Adrenal gland (tissue), 9 donors: ENCODE measurements at regions not wholly inside any gene's neighbourhood (a gene's known extent, or its start where the extent isn't known, plus 50 kb on each side); places are given as distances from the start of the nearest gene placed in this dataset.

Experiments used
- DNase-seq, 7 donors: peaks; one replicate each; pipeline ENCODE4 v3.0.0-alpha.2; 2019 to 2020
- H3K27ac ChIP-seq, 5 donors: fragments of 200-600 bp; sonication (generic) in 4 of 5; 1 replicate in 3 of 5; 2 replicates in 2 of 5; pipeline versions ENCODE4 v1.5.1 to v1.8.0; 2016 to 2020; ENCODE audit warnings: mild to moderate bottlenecking in 1 of 5
- H3K27me3 ChIP-seq: fragments of 200-600 bp; 2 replicates; pipeline ENCODE4 v1.8.0; 2021
- H3K36me3 ChIP-seq, 2 donors: fragments of 200-600 bp; replicated peaks in 1 of 2; 1 replicate in 1 of 2; 2 replicates in 1 of 2; pipeline versions ENCODE4 v1.5.1 to v1.8.0; 2018 to 2022
- H3K4me1 ChIP-seq, 2 donors: fragments of 200-600 bp; replicated peaks in 1 of 2; 1 replicate in 1 of 2; 2 replicates in 1 of 2; pipeline versions ENCODE4 v1.5.1 to v1.8.0; 2018 to 2021
- H3K4me3 ChIP-seq, 4 donors: fragments of 200-600 bp; sonication (generic) in 3 of 4; one replicate each; pipeline ENCODE4 v1.5.1; 2016 to 2018
- H3K9me3 ChIP-seq, 3 donors: fragments of 200-600 bp; sonication (generic) in 1 of 3; replicated peaks in 1 of 3; 1 replicate in 2 of 3; 2 replicates in 1 of 3; pipeline versions ENCODE4 v1.5.1 to v1.8.0; 2016 to 2021
- POLR2A ChIP-seq, 2 donors: fragments of 450-650 bp; IDR thresholded peaks; one replicate each; pipeline ENCODE4 v1.6.1; 2017; ENCODE audit warnings: antibody characterized with exemption in 2 of 2, mild to moderate bottlenecking in 2 of 2, moderate library complexity in 1 of 2
- WGBS, 4 donors: extraction: QIAGEN DNeasy Blood & Tissue Kit in 2 of 4; methylation state at CpG; one replicate each; pipeline versions ENCODE4 v1.1.5 to v1.1.7; 2013 to 2017; 5-methylcytosine and 5-hydroxymethylcytosine counted together
- intact Hi-C, 2 donors: fragments of 100-400 bp; cut with DNase I; formaldehyde crosslinking; loops; one replicate each; pipeline versions ENCODE4 v1.14.1 to v1.15.0; 2022 to 2023
- TF ChIP-seq, protein P1 (sequence below), 6 experiments: fragments of 450-650 bp in 4 of 6; fragments of 200-600 bp in 2 of 6; sonication (generic) in 1 of 6; IDR thresholded peaks; 1 replicate in 5 of 6; 2 replicates in 1 of 6; pipeline versions ENCODE4 v1.5.1 to v1.8.0; 2016 to 2021; ENCODE audit warnings: antibody characterized with exemption in 6 of 6, mild to moderate bottlenecking in 2 of 6, moderate library complexity in 1 of 6
- donor health status: healthy with polysubstance abuse.
- donor health status: Bipolar disorder and iron deficiency.
- donor health status: DM: yes; HTN: yes; CAD: no.
- donor health status: DM: no; HTN: no; CAD: no.
- donor health status: DM: no; HTN: no; CAD: no.

GRCh38 chr14:29493849-29494248 is 433.8 kb downstream of the PRKD1 start:
- H3K9me3 ChIP-seq: no peaks in the 10 kb centered on the region
- WGBS, 4 donors: 56 to 63% (median 57%) methylated on average over 4 of the region's 4 CpGs
- DNase-seq: no peak
- H3K4me3 ChIP-seq: no peak overlapping the region
- H3K27ac ChIP-seq: no peak overlapping the region
- TF ChIP-seq, protein P1, sequence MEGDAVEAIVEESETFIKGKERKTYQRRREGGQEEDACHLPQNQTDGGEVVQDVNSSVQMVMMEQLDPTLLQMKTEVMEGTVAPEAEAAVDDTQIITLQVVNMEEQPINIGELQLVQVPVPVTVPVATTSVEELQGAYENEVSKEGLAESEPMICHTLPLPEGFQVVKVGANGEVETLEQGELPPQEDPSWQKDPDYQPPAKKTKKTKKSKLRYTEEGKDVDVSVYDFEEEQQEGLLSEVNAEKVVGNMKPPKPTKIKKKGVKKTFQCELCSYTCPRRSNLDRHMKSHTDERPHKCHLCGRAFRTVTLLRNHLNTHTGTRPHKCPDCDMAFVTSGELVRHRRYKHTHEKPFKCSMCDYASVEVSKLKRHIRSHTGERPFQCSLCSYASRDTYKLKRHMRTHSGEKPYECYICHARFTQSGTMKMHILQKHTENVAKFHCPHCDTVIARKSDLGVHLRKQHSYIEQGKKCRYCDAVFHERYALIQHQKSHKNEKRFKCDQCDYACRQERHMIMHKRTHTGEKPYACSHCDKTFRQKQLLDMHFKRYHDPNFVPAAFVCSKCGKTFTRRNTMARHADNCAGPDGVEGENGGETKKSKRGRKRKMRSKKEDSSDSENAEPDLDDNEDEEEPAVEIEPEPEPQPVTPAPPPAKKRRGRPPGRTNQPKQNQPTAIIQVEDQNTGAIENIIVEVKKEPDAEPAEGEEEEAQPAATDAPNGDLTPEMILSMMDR (IDR thresholded peaks at IDR 0.05): no peak
- no peak for TF ChIP-seq POLR2A (IDR thresholded peaks at IDR 0.05)
- no peaks in the 10 kb centered on the region for H3K4me1 ChIP-seq
- intact Hi-C loops: no loop called here
- no peaks in the 10 kb centered on the region for H3K27me3 ChIP-seq
- no peaks in the 10 kb centered on the region for H3K36me3 ChIP-seq

- TF ChIP-seq, protein P1 (IDR thresholded peaks at IDR 0.05): no peak
- no peak for TF ChIP-seq POLR2A (IDR thresholded peaks at IDR 0.05)
- intact Hi-C loops: no loop called here
- H3K27me3 ChIP-seq: no peaks in the 10 kb centered on the region
- H3K27ac ChIP-seq: no peak overlapping the region
- H3K36me3 ChIP-seq: no peaks in the 10 kb centered on the region
- 15 to 28% (median 25%) methylated on average over 1 of the region's 1 CpG for WGBS, 4 donors
- DNase-seq: no peak
- H3K4me3 ChIP-seq: no peak overlapping the region
- no peaks in the 10 kb centered on the region for H3K9me3 ChIP-seq
- no peaks in the 10 kb centered on the region for H3K4me1 ChIP-seq
Observed at GRCh38 chr14:29494312-29494711, 433.3 kb downstream of the PRKD1 start.

- TF ChIP-seq, protein P1 (IDR thresholded peaks at IDR 0.05): no peak
- TF ChIP-seq POLR2A (IDR thresholded peaks at IDR 0.05): no peak
- intact Hi-C loops: no loop called here
- no peaks in the 10 kb centered on the region for H3K9me3 ChIP-seq
- DNase-seq: no peak
- no peak overlapping the region for H3K27ac ChIP-seq
- H3K27me3 ChIP-seq: no peaks in the 10 kb centered on the region
- no peak overlapping the region for H3K4me3 ChIP-seq
- H3K36me3 ChIP-seq: no peaks in the 10 kb centered on the region
- H3K4me1 ChIP-seq: no peaks in the 10 kb centered on the region
Observed at GRCh38 chr14:29503903-29504302, 423.7 kb downstream of the PRKD1 start.

DNA sequence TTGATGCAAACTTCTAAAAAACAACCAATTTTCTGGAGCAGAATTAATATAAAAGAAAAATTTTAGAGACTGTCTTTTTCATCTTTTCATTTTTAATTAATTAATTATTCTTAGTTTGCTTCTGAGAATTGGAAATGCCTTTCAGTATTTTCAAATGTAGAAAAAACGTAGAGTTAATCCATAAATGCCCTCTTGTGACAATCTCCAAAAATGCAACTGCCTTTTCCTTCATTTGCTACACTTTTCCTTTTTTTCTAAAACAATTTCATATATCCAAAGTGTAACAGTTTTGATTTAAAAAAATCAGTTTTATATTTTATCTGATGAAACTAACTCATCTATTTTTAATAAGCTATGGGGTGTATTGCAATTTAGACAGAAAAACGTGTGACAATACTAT is 409.3 kb downstream of the PRKD1 start:
- no peak overlapping the region for H3K27ac ChIP-seq
- TF ChIP-seq POLR2A (IDR thresholded peaks at IDR 0.05): no peak
- TF ChIP-seq, protein P1 (IDR thresholded peaks at IDR 0.05): no peak
- no peaks in the 10 kb centered on the region for H3K4me1 ChIP-seq
- no peaks in the 10 kb centered on the region for H3K36me3 ChIP-seq
- peaks cover 0 to 5% (median 0%) of the 10 kb centered on the region in 3 donors for H3K9me3 ChIP-seq
- intact Hi-C loops: no loop called here
- no peak overlapping the region for H3K4me3 ChIP-seq
- no peaks in the 10 kb centered on the region for H3K27me3 ChIP-seq
- WGBS, 4 donors: 29 to 35% (median 32%) methylated on average over 2 of the region's 2 CpGs
- no peak for DNase-seq
